ENCODE measurements at regions not wholly inside any gene's neighbourhood (a gene's known extent, or its start where the extent isn't known, plus 50 kb on each side); places are given as distances from the start of the nearest gene placed in this dataset.

GRCh38 chr6:3533981-3534380 is 77.1 kb upstream of the SLC22A23 start:
- POLR2A ChIA-PET (ENCODE audit: unreplicated experiment): no interaction called here
- no peak overlapping the region for H3K4ac ChIP-seq (ENCODE audit: low read depth, low read length)
- H2AK9ac ChIP-seq (replicated peaks; ENCODE audit: low read depth, low read length, poor library complexity): no peak overlapping the region
- no peaks in the 10 kb centered on the region for H4K20me1 ChIP-seq (ENCODE audit: insufficient read depth, low read length)
- H3K14ac ChIP-seq (replicated peaks; ENCODE audit: low read depth, low read length): no peak overlapping the region
- H2AFZ ChIP-seq (replicated peaks; ENCODE audit: low read length, poor library complexity): no peak overlapping the region
- H3K9ac ChIP-seq (ENCODE audit: low read depth, low read length): no peak overlapping the region
- H3K4me1 ChIP-seq (ENCODE audit: control insufficient read depth, insufficient read depth, low read length): no peaks in the 10 kb centered on the region
- 79% methylated on average over 4 of the region's 6 CpGs; no CpG with 5 or more reads in 1 of the 2 experiments for WGBS, 2 experiments (ENCODE audit: extremely low coverage in 2 of 2, insufficient read length in 1 of 2)
- H4K5ac ChIP-seq (ENCODE audit: low read depth, low read length): no peak overlapping the region
- no peak overlapping the region for H2BK5ac ChIP-seq (ENCODE audit: low read depth, low read length, poor library complexity, severe bottlenecking)
- H3K56ac ChIP-seq (ENCODE audit: extremely low read depth, insufficient read depth, low read length): no peak overlapping the region
- H2BK15ac ChIP-seq (ENCODE audit: low read depth, low read length): no peak overlapping the region
- in situ Hi-C loops (cut with MboI; ENCODE audit: low sequenced_read_pairs) (no loop called here), intact Hi-C loops (cut with micrococcal nuclease) (no loop called here), dilution Hi-C loops (cut with HindIII; ENCODE audit: low sequenced_read_pairs, unreplicated experiment) (no loop called here)
- ATAC-seq (ENCODE audit: low read depth) (no peak), DNase-seq (no peak)
- no peak overlapping the region for H3K4me3 ChIP-seq (ENCODE audit: insufficient read depth, low read depth, low read length)
- peaks cover 49% of the 10 kb centered on the region for H3K27me3 ChIP-seq (ENCODE audit: control insufficient read depth, insufficient read depth, low read length)
- no peak overlapping the region for H4K8ac ChIP-seq (ENCODE audit: low read depth in 2 of 2, low read length in 2 of 2)
- TF ChIP-seq RCOR1 (IDR thresholded peaks at IDR 0.05; ENCODE audit: insufficient replicate concordance, low read length): no peak
- no peak for TF ChIP-seq MAFK (IDR thresholded peaks at IDR 0.05; ENCODE audit: low read depth, low read length)
- TF ChIP-seq SMC3 (IDR thresholded peaks at IDR 0.05; ENCODE audit: low read depth, low read length): no peak
- TF ChIP-seq USF2 (IDR thresholded peaks at IDR 0.05; ENCODE audit: low read depth, low read length): no peak
- TF ChIP-seq RFX5 (IDR thresholded peaks at IDR 0.05; ENCODE audit: low read depth, low read length): no peak
- TF ChIP-seq NFE2L2 (IDR thresholded peaks at IDR 0.05; ENCODE audit: low read depth, low read length): no peak
- TF ChIP-seq MAZ (IDR thresholded peaks at IDR 0.05; ENCODE audit: borderline replicate concordance, low read depth, low read length): no peak
- no peak for TF ChIP-seq POLR2A (IDR thresholded peaks at IDR 0.05; ENCODE audit: low read depth, low read length)
- TF ChIP-seq ELK1 (IDR thresholded peaks at IDR 0.05; ENCODE audit: borderline replicate concordance, low read depth, low read length): no peak
- no peak for TF ChIP-seq CTCF (conservative IDR thresholded peaks at IDR 0.05; ENCODE audit: low read depth, low read length)
- no peak for TF ChIP-seq FOS (IDR thresholded peaks at IDR 0.05; ENCODE audit: low read depth, low read length)
- no peak overlapping the region for H3K23ac ChIP-seq (ENCODE audit: low read depth, low read length)
- H2BK20ac ChIP-seq (ENCODE audit: low read depth, low read length): no peak overlapping the region
- H4K91ac ChIP-seq (ENCODE audit: insufficient read depth, low read depth, low read length): no peak overlapping the region
- BruUV-seq (replicated peaks): no TSS peak
- H2AK5ac ChIP-seq (ENCODE audit: low read depth, low read length): no peak overlapping the region
- H3K9me1 ChIP-seq (ENCODE audit: insufficient read depth, low read length): no peaks in the 10 kb centered on the region
- H3K9me3 ChIP-seq (ENCODE audit: control insufficient read depth, insufficient read depth, low read length): no peaks in the 10 kb centered on the region; the same call in 1 of the 2 replicates
- H3K27ac ChIP-seq (ENCODE audit: insufficient read depth, low read length): no peak overlapping the region
- no peak overlapping the region for H3K4me2 ChIP-seq (ENCODE audit: low read depth, low read length)
- CTCF ChIA-PET: no interaction called here
- no peak overlapping the region for H3K18ac ChIP-seq (ENCODE audit: low read depth, low read length)
- H3K79me1 ChIP-seq (ENCODE audit: low read depth in 1 of 2, low read length in 2 of 2): no peaks in the 10 kb centered on the region
- no peaks in the 10 kb centered on the region for H3K36me3 ChIP-seq (ENCODE audit: control insufficient read depth, insufficient read depth, low read length)
- H2BK120ac ChIP-seq (ENCODE audit: low read depth, low read length): no peak overlapping the region
